Neural cell (in vitro differentiated cells): ENCODE measurements at regions not wholly inside any gene's neighbourhood (a gene's known extent, or its start where the extent isn't known, plus 50 kb on each side); places are given as distances from the start of the nearest gene placed in this dataset.

Experiments used
- H2AFZ ChIP-seq: fragments of 200-600, 300-800 bp; sonication (generic), shearing (Covaris generic); 2 replicates; pipeline ENCODE4 v1.6.0; 2014; ENCODE audit warnings: low read depth, mild to moderate bottlenecking, antibody characterized with exemption, low read length, moderate library complexity
- H3F3A ChIP-seq: fragments of 200-600 bp; shearing (Covaris generic); 2 replicates; pipeline ENCODE4 v1.6.1; 2016; ENCODE audit warnings: mild to moderate bottlenecking, moderate library complexity, mixed read lengths, antibody characterized with exemption, low read length; ENCODE audit not compliant: insufficient read depth, poor library complexity, severe bottlenecking
- H3K27ac ChIP-seq: fragments of 200-600, 300-800 bp; sonication (generic), shearing (Covaris generic); 2 replicates; pipeline ENCODE4 v1.5.1; 2014; ENCODE audit warnings: mild to moderate bottlenecking, low read length, moderate library complexity
- H3K27me3 ChIP-seq: fragments of 300-800, 200-600 bp; sonication (generic), shearing (Covaris generic); 2 replicates; pipeline ENCODE4 v1.6.0; 2014; ENCODE audit warnings: mild to moderate bottlenecking, low read depth, low read length, moderate library complexity; ENCODE audit not compliant: insufficient read depth
- H3K36me3 ChIP-seq: fragments of 300-800, 200-600 bp; sonication (generic), shearing (Covaris generic); 2 replicates; pipeline ENCODE4 v1.5.1; 2014; ENCODE audit warnings: mild to moderate bottlenecking, antibody characterized with exemption, low read length, moderate library complexity; ENCODE audit not compliant: insufficient read depth
- H3K4me2 ChIP-seq: fragments of 300-800, 200-600 bp; sonication (generic), shearing (Covaris generic); 2 replicates; pipeline ENCODE4 v1.6.0; 2014; ENCODE audit warnings: mild to moderate bottlenecking, low read length
- H3K4me3 ChIP-seq: fragments of 300-800, 200-600 bp; sonication (generic), shearing (Covaris generic); 2 replicates; pipeline ENCODE4 v1.5.1; 2014; ENCODE audit warnings: mild to moderate bottlenecking, low read length, moderate library complexity
- H3K79me2 ChIP-seq: fragments of 200-600 bp; shearing (Covaris generic); replicated peaks from 2 replicates; pipeline ENCODE4 v1.6.0; 2014; ENCODE audit warnings: mild to moderate bottlenecking, low read length, moderate library complexity; ENCODE audit not compliant: insufficient read depth
- H3K9ac ChIP-seq: fragments of 300-800, 200-600 bp; sonication (generic), shearing (Covaris generic); 2 replicates; pipeline ENCODE4 v1.6.1; 2016; ENCODE audit warnings: mild to moderate bottlenecking, low read length, mixed read lengths
- H3K9me2 ChIP-seq: fragments of 200-600 bp; shearing (Covaris generic); 2 replicates; pipeline ENCODE4 v1.6.1; 2016; ENCODE audit warnings: mild to moderate bottlenecking, low read length, mixed read lengths; ENCODE audit not compliant: insufficient read depth
- H3K9me3 ChIP-seq: fragments of 200-600, 300-800 bp; sonication (generic), shearing (Covaris generic); 2 replicates; pipeline ENCODE4 v1.6.1; 2016; ENCODE audit warnings: mild to moderate bottlenecking, mixed run types, low read length, moderate library complexity, mixed read lengths
- H4K20me1 ChIP-seq: fragments of 200-600 bp; shearing (Covaris generic); 2 replicates; pipeline ENCODE4 v1.6.1; 2016; ENCODE audit warnings: mild to moderate bottlenecking, mixed run types; ENCODE audit not compliant: insufficient read depth
- CTCF ChIP-seq: fragments of 450-650 bp; IDR thresholded peaks from 2 replicates; pipeline ENCODE4 v1.5.1; 2014; ENCODE audit warnings: antibody characterized with exemption, mild to moderate bottlenecking, moderate library complexity; ENCODE audit not compliant: poor library complexity, severe bottlenecking
- EP300 ChIP-seq: fragments of 450-650 bp; conservative IDR thresholded peaks from 2 replicates; pipeline ENCODE4 v1.6.1; 2014; ENCODE audit warnings: antibody characterized with exemption, mild to moderate bottlenecking, moderate library complexity; ENCODE audit not compliant: poor library complexity, severe bottlenecking
- EZH2 ChIP-seq: fragments of 200-600, 300-800 bp; shearing (Covaris generic), sonication (generic); IDR thresholded peaks from 2 replicates; pipeline ENCODE4 v1.6.1; 2014; ENCODE audit warnings: antibody characterized with exemption, low read length, borderline replicate concordance, mild to moderate bottlenecking; ENCODE audit not compliant: insufficient read depth, poor library complexity, severe bottlenecking
- MXI1 ChIP-seq: fragments of 450-650 bp; conservative IDR thresholded peaks from 2 replicates; pipeline ENCODE4 v1.6.1; 2014; ENCODE audit warnings: antibody characterized with exemption, mild to moderate bottlenecking; ENCODE audit not compliant: poor library complexity, severe bottlenecking
- POLR2AphosphoS5 ChIP-seq: IDR thresholded peaks from 2 replicates; pipeline ENCODE4 v1.6.1; 2012
- RAD21 ChIP-seq: fragments of 450-650 bp; conservative IDR thresholded peaks from 2 replicates; pipeline ENCODE4 v1.6.1; 2014; ENCODE audit warnings: antibody characterized with exemption, mild to moderate bottlenecking, moderate library complexity
- REST ChIP-seq: IDR thresholded peaks from 2 replicates; pipeline ENCODE4 v1.6.1; 2012; ENCODE audit warnings: borderline replicate concordance
- SMC3 ChIP-seq: fragments of 450-650 bp; conservative IDR thresholded peaks from 2 replicates; pipeline ENCODE4 v1.6.1; 2014; ENCODE audit warnings: antibody characterized with exemption, mild to moderate bottlenecking, moderate library complexity; ENCODE audit not compliant: poor library complexity
- TAF1 ChIP-seq: IDR thresholded peaks from 2 replicates; pipeline ENCODE4 v1.6.1; 2012; ENCODE audit warnings: low read depth

GRCh38 chrX:26606971-26607370 is 391.0 kb downstream of the MAGEB5 start:
- Histone ChIP-seq H3K9me2 (no peaks in the 10 kb centered on the region), H3F3A (no peaks in the 10 kb centered on the region), H4K20me1 (no peaks in the 10 kb centered on the region), H3K79me2 (no peaks in the 10 kb centered on the region), H3K4me2 (no peak overlapping the region), H3K9me3 (no peaks in the 10 kb centered on the region), H3K4me3 (no peak overlapping the region), H3K36me3 (no peaks in the 10 kb centered on the region), H2AFZ (no peak overlapping the region), H3K9ac (no peak overlapping the region), H3K27ac (no peak overlapping the region), H3K27me3 (no peaks in the 10 kb centered on the region)
- TF ChIP-seq MXI1 (no peak), REST (no peak), POLR2AphosphoS5 (no peak), EP300 (no peak), CTCF (no peak), RAD21 (no peak), EZH2 (no peak), TAF1 (no peak), SMC3 (no peak)

GRCh38 chrX:26597981-26598380 is 382.0 kb downstream of the MAGEB5 start:
- TF ChIP-seq TAF1 = no peak
- no peak for TF ChIP-seq RAD21
- no peak for TF ChIP-seq EZH2
- TF ChIP-seq CTCF = no peak
- TF ChIP-seq REST = no peak
- TF ChIP-seq MXI1 = no peak
- no peak for TF ChIP-seq EP300
- TF ChIP-seq POLR2AphosphoS5 = no peak
- H4K20me1 ChIP-seq = no peaks in the 10 kb centered on the region
- no peak overlapping the region for H2AFZ ChIP-seq
- H3K4me3 ChIP-seq = no peak overlapping the region
- H3K27ac ChIP-seq = no peak overlapping the region
- no peaks in the 10 kb centered on the region for H3K36me3 ChIP-seq
- no peaks in the 10 kb centered on the region for H3K79me2 ChIP-seq
- no peaks in the 10 kb centered on the region for H3K9me3 ChIP-seq
- no peaks in the 10 kb centered on the region for H3K27me3 ChIP-seq
- no peak overlapping the region for H3K4me2 ChIP-seq
- H3K9ac ChIP-seq = no peak overlapping the region
- no peaks in the 10 kb centered on the region for H3K9me2 ChIP-seq
- H3F3A ChIP-seq = no peaks in the 10 kb centered on the region
